HG02973 (cell line): ENCODE measurements at regions not wholly inside any gene's neighbourhood (a gene's known extent, or its start where the extent isn't known, plus 50 kb on each side); places are given as distances from the start of the nearest gene placed in this dataset.

Source experiments
- ATAC-seq: cut with Tn5 transposase; IDR thresholded peaks from one replicate; pipeline ENCODE4 v1.9.1; 2021; ENCODE audit warnings: moderate library complexity; ENCODE audit not compliant: unreplicated experiment

GRCh38 chr13:38518328-38518727 is 168.5 kb upstream of the FREM2 start:
- ATAC-seq: no peak

DNA sequence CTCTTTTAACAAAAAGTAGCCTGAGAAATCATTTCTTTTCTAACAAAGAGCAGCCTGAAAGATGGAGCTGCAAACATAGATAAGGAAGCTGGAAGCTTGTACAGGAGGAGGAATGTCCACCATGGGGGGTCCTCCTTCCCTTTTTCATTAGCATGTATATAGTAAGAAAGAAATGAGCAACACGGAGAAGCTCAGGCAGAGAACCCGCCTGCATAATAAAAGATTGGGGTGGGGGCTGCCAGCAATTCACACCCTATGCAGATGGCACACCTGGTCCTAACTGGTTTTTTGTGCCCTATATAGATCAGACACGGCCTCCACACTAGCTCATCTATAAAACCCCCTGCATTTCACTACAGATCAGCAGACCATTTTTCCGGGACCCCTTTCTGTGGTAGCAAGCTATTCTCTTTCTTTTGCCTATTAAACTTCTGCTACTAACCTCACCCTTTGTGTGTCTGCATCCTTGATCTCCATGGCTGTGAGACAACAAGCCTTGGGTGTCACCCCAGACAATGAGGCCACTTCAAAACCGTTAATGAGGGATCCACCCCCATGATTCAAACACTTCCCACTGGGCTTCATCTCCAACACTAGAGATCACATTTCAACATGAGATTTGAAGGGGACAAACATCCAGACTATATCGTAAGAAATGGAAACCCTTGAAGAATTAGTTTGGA is 167.5 kb upstream of the FREM2 start:
- ATAC-seq: no peak

GRCh38 chr13:38520041-38520440 is 166.8 kb upstream of the FREM2 start:
- ATAC-seq: no peak

- no peak for ATAC-seq
Observed at GRCh38 chr13:38527140-38527539, 159.7 kb upstream of the FREM2 start.

DNA sequence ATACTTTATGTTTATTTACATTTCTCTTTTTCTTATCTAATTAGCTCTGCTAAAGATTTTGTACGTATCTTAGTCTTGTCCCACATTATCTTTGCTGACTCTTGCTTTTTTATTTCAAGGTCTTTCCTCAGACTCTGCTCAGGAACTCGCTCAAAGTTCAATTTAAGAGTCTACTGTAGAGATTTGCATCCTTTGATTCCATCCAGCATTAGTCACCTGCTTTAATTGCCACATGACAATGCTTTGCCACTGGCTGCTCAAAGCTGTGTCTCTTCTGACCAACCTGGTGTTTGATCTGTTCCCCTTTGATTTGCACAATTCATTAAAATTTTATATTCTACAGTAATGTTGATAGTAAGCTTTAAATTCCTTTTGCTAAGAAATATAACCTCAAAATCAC is 157.9 kb upstream of the FREM2 start:
- no peak for ATAC-seq

GRCh38 chr13:38530492-38530891 is 156.4 kb upstream of the FREM2 start:
- no peak for ATAC-seq

- no peak for ATAC-seq
Observed at GRCh38 chr13:38535261-38535660, 151.6 kb upstream of the FREM2 start.

- ATAC-seq: no peak
Observed at GRCh38 chr13:38537051-38537450, 149.8 kb upstream of the FREM2 start.

- ATAC-seq: no peak
Observed at GRCh38 chr13:38538422-38538821, 148.5 kb upstream of the FREM2 start.

DNA sequence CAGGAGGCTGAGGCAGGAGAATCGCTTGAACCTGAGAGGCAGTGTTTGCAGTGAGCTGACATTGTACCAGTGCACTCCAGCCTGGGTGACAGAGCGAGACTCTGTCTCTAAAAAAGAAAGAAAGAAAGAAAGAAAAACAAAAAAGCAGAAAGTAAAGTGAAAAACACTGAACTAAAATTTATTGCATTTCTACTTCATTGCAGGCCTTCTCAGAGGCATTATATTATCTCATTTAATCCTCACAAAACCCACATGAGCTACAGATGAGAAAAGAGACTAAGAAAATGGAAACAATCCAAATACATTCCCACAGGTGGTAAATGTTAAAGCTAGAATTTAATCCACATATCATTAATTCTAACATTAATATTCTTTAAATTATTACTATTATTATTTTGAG is 147.2 kb upstream of the FREM2 start:
- no peak for ATAC-seq

DNA sequence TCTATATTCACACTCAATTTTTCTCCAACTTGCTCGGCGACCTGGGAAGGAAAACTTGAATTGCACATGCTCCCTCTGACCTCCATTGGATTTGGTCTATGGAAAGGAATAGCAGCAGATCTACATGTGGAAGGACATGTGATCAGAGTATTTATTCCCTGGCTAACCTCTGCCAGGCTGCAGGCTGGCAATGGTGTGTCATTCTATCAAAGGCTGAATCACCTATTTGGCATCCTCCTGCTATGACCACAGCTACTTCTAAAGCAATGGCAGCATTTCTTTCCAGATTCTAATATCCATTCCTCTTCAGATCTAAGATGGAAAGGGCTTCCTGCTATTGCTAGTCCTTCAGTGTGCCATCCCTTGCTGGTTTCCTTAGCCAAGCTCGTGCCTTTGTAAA is 144.3 kb upstream of the FREM2 start:
- no peak for ATAC-seq

DNA sequence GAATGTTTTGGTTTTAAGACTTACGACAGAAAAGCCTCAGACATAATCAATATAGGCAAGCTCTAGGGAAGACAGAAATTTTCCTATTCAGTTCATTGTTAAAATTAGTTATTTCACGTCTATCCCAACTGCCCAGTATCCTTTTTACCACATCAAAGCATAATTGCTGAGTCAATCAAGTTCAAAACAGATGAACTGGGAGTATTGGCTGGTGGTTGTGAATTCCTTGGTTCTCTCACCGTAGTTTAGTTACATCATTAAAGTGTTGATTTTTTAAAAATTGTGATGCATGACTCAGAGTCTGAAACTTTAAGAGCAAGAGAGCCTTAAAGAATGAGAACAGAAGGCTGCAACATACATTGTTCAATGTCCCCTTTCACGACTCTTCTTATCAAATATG is 143.3 kb upstream of the FREM2 start:
- no peak for ATAC-seq

GRCh38 chr13:38563739-38564138 is 123.1 kb upstream of the FREM2 start:
- no peak for ATAC-seq

DNA sequence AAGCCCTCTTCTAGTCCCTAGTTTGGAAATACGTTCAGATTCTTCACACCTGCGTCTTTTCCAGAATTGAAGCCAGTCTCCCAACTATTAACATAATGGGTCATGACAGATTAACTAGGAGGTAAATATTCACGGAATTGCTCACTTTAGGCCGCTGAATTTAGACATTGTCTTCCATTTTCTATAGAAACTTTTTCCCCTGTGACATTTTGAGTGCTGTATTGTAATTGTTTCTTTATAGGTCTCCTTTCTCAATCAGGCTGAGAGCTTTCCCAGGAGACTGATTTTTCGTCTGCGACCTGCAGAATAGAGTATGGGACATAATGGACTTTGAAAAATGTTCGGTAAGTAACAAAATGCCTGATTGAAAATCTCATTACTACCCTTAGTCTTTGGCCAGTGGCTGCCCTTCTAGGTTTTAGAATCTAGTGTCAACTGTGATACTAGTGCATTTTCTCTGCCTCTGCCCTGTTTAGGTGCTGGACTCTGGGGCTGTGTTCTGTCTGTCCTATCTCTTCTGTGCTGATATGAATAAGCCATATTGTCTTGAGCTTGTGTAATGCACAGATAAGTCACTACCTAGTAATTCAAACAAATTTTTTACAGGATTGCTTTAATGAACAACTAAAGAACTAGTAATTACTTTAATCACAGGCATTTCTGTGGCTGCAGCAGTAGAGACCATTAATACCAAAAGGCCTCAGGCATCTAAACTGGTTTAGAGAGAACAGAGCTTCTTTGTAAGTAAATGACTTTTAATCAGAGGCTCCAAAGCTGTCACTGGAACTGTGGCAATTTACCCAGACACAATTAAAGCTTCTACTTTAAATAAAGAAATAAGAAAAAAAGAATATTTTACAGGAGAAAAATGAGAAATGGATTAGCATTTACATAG is 122.4 kb upstream of the FREM2 start:
- ATAC-seq: no peak

DNA sequence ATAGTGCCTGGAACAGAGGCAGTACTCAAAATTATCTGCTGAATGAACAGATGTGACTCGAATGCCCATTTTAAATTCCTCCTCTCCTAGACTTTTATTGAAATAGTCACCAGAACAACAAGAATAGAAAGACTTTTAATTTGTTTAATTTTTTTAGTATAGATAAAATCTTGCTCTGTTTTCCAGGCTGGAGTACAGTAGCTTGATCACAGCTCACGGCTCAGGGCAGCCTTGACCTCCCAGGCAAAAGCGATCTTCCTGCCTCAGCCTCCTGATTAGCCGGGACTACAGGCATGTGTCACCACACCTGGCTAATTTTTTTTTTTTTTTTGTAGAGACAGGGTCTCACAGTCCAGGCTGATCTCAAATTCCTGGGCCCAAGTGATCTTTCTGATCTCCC is 120.9 kb upstream of the FREM2 start:
- ATAC-seq: no peak

- no peak for ATAC-seq
Observed at GRCh38 chr13:38566519-38566918, 120.4 kb upstream of the FREM2 start.

- no peak for ATAC-seq
Observed at GRCh38 chr13:38570706-38571105, 116.2 kb upstream of the FREM2 start.

DNA sequence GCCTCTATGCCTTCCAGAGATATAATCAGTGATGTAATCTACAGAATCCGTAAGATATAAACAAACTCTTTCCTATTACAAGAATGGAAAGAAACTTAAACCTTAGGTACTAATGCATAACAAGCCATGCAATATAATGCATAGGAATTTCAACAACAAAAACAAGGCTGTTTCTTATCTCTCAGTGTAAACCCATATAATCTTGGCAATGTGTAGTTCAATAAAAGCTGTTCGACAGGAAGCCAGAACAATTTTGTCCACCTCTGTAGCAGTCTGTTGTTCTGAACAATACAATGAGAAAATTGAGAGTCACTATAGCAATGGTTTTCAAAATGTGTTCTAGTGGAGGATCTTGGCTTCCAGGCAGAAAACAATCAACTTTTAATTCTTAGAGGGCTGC is 111.5 kb upstream of the FREM2 start:
- ATAC-seq: no peak

DNA sequence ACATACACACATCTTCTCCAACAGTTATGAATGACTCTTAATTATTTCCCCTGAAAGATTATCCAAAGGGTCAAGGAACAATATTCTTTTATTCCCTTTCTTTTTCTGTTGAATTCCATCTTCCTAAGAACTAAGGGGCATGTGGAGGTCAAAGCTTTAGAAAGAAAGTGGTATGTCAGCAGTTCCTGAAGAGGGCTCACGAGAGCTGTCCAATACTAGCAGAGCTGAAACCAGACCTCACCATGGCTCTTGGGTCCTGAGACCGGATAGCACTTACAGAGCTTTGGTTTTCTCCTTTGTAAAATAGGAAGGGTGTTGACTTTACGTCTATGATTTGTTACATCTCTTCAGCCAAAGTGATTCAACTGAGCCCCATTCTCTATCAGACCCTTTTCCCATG is 109.8 kb upstream of the FREM2 start:
- no peak for ATAC-seq

DNA sequence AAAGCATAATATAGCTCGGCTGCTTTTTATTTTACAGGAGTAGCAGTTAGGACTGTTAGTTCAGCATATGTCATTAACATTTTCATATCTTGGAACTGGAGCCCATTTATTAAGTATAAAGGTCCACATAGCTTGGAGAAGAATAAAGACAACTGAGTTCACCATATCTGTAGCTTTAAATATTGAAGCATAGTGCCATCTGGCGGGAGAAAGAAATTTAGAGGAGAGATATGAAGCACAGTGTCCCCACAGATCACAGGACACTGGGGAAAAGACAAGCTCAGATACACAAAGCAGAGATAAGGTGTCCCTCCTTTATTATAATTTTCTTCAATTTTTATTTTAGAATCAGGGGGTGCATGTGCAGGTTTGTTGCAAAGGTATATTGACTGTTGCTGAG is 104.7 kb upstream of the FREM2 start:
- peak; percentile 70 for ATAC-seq

DNA sequence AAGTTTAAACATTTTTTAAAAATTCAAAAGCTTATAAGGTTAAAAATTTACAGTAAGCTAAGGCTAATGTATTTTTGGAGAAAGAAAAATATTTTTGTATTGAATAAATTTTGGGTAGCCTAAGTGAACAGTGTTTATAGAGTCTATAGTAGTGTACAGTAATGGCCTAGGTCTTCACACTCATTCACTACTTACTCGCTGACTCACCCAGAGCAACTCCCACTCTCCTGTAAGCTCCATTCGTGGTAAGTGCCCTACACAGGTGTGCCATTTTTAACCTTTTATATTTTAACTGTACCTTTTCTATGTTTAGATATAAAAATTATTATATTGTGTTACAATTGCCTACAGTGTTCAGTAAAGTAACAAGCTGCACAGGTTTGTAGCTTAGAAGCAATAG is 96.6 kb upstream of the FREM2 start:
- no peak for ATAC-seq

GRCh38 chr13:38590796-38591507 is 95.9 kb upstream of the FREM2 start:
- ATAC-seq: no peak
